ENCODE measurements at regions not wholly inside any gene's neighbourhood (a gene's known extent, or its start where the extent isn't known, plus 50 kb on each side); places are given as distances from the start of the nearest gene placed in this dataset.

GRCh38 chr18:72161691-72162090, 382.5 kb downstream of the CBLN2 start:
- H3K27ac Mint-ChIP-seq, result no peak overlapping the region
- Histone ChIP-seq H3K4me2 (replicated peaks; ENCODE audit: extremely low read depth, low read length, poor library complexity, severe bottlenecking) (no peak overlapping the region), H3K36me3 (replicated peaks in 1 of 2; ENCODE audit: control insufficient read depth in 1 of 2, insufficient read depth in 2 of 2, low read length in 2 of 2) (no peaks in the 10 kb centered on the region), H3K4me3 (replicated peaks in 1 of 3; ENCODE audit: low read depth in 2 of 3, low read length in 3 of 3) (no peak overlapping the region), H3K27ac (ENCODE audit: low read depth in 1 of 2, low read length in 2 of 2) (no peak overlapping the region), H3K9me3 (replicated peaks in 1 of 2; ENCODE audit: control insufficient read depth in 1 of 2, insufficient read depth in 1 of 2, low read length in 2 of 2) (no peaks in the 10 kb centered on the region), H3K79me2 (ENCODE audit: insufficient read depth, low read length) (no peaks in the 10 kb centered on the region), H3K4me1 (ENCODE audit: control insufficient read depth in 1 of 2, insufficient read depth in 2 of 2, low read length in 2 of 2) (no peaks in the 10 kb centered on the region), H2AFZ (ENCODE audit: insufficient read depth, low read depth, low read length, poor library complexity, severe bottlenecking) (no peak overlapping the region), H4K20me1 (ENCODE audit: insufficient read depth, low read length) (no peaks in the 10 kb centered on the region), H3K9ac (ENCODE audit: insufficient read depth, low read length, poor library complexity, severe bottlenecking) (no peak overlapping the region), H3K27me3 (ENCODE audit: control insufficient read depth in 2 of 2, insufficient read depth in 2 of 2, low read length in 2 of 2) (no peaks in the 10 kb centered on the region)
- WGBS (ENCODE audit: insufficient coverage), result 60% methylated on average over 1 of the region's 1 CpG
- TF ChIP-seq CTCF (IDR thresholded peaks at IDR 0.05), result no peak
- no peaks in the 10 kb centered on the region for H3K27me3 Mint-ChIP-seq (ENCODE audit: low read depth in 3 of 3)
- DNase-seq, result no peak
- H3K4me1 Mint-ChIP-seq, result no peaks in the 10 kb centered on the region
- no peaks in the 10 kb centered on the region for H3K9me3 Mint-ChIP-seq
- H3K36me3 Mint-ChIP-seq, result no peaks in the 10 kb centered on the region
- intact Hi-C loops (cut with micrococcal nuclease), result no loop called here
- no peak overlapping the region for H3K4me3 Mint-ChIP-seq

GRCh38 chr18:72160510-72161445, 383.4 kb downstream of the CBLN2 start:
- H3K9me3 ChIP-seq (replicated peaks in 1 of 2; ENCODE audit: control insufficient read depth in 1 of 2, insufficient read depth in 1 of 2, low read length in 2 of 2), result no peaks in the 10 kb centered on the region
- H3K4me3 Mint-ChIP-seq, result no peak overlapping the region

More at GRCh38 chr18:72160510-72161445, 383.4 kb downstream of the CBLN2 start:
- no peak overlapping the region for H3K27ac Mint-ChIP-seq
- 20% methylated on average over 1 of the region's 5 CpGs for WGBS (ENCODE audit: insufficient coverage)
- peaks cover 0 to 1% (median 0%) of the 10 kb centered on the region in 7 donors for H3K9me3 Mint-ChIP-seq
- H3K27me3 Mint-ChIP-seq (ENCODE audit: low read depth in 3 of 3), result no peaks in the 10 kb centered on the region
- Histone ChIP-seq H3K79me2 (ENCODE audit: insufficient read depth, low read length) (no peaks in the 10 kb centered on the region), H3K27ac (ENCODE audit: low read depth in 1 of 2, low read length in 2 of 2) (no peak overlapping the region), H3K4me1 (ENCODE audit: control insufficient read depth in 1 of 2, insufficient read depth in 2 of 2, low read length in 2 of 2) (no peaks in the 10 kb centered on the region), H3K4me2 (replicated peaks; ENCODE audit: extremely low read depth, low read length, poor library complexity, severe bottlenecking) (no peak overlapping the region), H3K36me3 (replicated peaks in 1 of 2; ENCODE audit: control insufficient read depth in 1 of 2, insufficient read depth in 2 of 2, low read length in 2 of 2) (no peaks in the 10 kb centered on the region), H4K20me1 (ENCODE audit: insufficient read depth, low read length) (no peaks in the 10 kb centered on the region), H2AFZ (ENCODE audit: insufficient read depth, low read depth, low read length, poor library complexity, severe bottlenecking) (no peak overlapping the region), H3K27me3 (ENCODE audit: control insufficient read depth in 2 of 2, insufficient read depth in 2 of 2, low read length in 2 of 2) (no peaks in the 10 kb centered on the region), H3K9ac (ENCODE audit: insufficient read depth, low read length, poor library complexity, severe bottlenecking) (no peak overlapping the region), H3K4me3 (replicated peaks in 1 of 3; ENCODE audit: low read depth in 2 of 3, low read length in 3 of 3) (no peak overlapping the region)
- no peaks in the 10 kb centered on the region for H3K36me3 Mint-ChIP-seq
- intact Hi-C loops (cut with micrococcal nuclease), result no loop called here
- no peaks in the 10 kb centered on the region for H3K4me1 Mint-ChIP-seq
- no peak for TF ChIP-seq CTCF (IDR thresholded peaks at IDR 0.05)
- no peak for DNase-seq

All from CD14-positive monocyte (primary cell).